Esophagus squamous epithelium (tissue), 4 donors: ENCODE measurements at regions not wholly inside any gene's neighbourhood (a gene's known extent, or its start where the extent isn't known, plus 50 kb on each side); places are given as distances from the start of the nearest gene placed in this dataset.

Experiments
- CTCF ChIP-seq, 6 experiments: fragments of 450-650 bp in 4 of 6; fragments of 200-600 bp in 2 of 6; sonication (generic) in 2 of 6; IDR thresholded peaks; one replicate each; pipeline ENCODE4 v1.5.1; 2016 to 2019; ENCODE audit warnings: antibody characterized with exemption in 6 of 6, mild to moderate bottlenecking in 4 of 6, moderate library complexity in 4 of 6
- POLR2A ChIP-seq, 4 donors: fragments of 450-650 bp; IDR thresholded peaks; one replicate each; pipeline ENCODE4 v1.6.1; 2017; ENCODE audit warnings: antibody characterized with exemption in 4 of 4, mild to moderate bottlenecking in 4 of 4, moderate library complexity in 3 of 4

GRCh38 chr9:121576281-121577075, 75.0 kb upstream of the DAB2IP start:
- TF ChIP-seq CTCF (IDR thresholded peaks at IDR 0.05) (no peak), POLR2A (IDR thresholded peaks at IDR 0.05) (no peak)
